Activated CD4-positive, CD25-positive, alpha-beta regulatory T cell treated with anti-CD3 and anti-CD28 coated beads, Interleukin-2, amount 50 U/mL, for 24 hours (primary cell): ENCODE measurements at regions not wholly inside any gene's neighbourhood (a gene's known extent, or its start where the extent isn't known, plus 50 kb on each side); places are given as distances from the start of the nearest gene placed in this dataset.
"Not testable (repeated sequence)": the region's sequence is repeated elsewhere in the genome, so short reads cannot be mapped to it uniquely, and the experiment has no call there.

Experiments used
- ATAC-seq, 2 donors: fragments of 150-1000 bp; cut with Tn5 transposase; one replicate each; pipeline ENCODE4 v1.10.0; 2021; ENCODE audit warnings: mild to moderate bottlenecking in 1 of 2, moderate library complexity in 1 of 2

DNA sequence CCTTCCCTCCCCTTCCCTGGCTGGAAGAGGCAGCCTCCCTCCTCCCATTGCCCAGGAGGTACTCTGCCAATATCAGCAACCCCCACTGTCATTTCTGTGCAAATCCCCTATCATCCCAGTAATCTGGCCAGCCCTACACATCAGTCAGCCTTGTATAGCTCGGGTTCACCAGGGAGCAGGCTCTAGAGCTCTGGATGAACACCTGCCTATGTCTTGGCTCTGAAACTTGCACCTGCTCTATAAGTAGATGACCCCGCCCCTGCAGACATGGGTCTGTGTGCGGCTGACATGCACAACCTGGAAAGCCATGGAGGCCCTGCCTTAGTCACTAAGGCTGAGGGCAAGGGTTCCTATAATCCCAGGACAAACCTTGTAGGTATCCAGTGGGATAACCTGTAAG is 1042.9 kb downstream of the UQCRFS1 start:
- ATAC-seq: no peak

GRCh38 chr19:28169168-28169887 is 1043.6 kb downstream of the UQCRFS1 start:
- ATAC-seq: no peak

- no peak for ATAC-seq
Observed at GRCh38 chr19:28168557-28168956, 1044.4 kb downstream of the UQCRFS1 start.

GRCh38 chr19:28166025-28166424 is 1046.9 kb downstream of the UQCRFS1 start:
- no peak for ATAC-seq

GRCh38 chr19:28164214-28164613 is 1048.7 kb downstream of the UQCRFS1 start:
- ATAC-seq: no peak

DNA sequence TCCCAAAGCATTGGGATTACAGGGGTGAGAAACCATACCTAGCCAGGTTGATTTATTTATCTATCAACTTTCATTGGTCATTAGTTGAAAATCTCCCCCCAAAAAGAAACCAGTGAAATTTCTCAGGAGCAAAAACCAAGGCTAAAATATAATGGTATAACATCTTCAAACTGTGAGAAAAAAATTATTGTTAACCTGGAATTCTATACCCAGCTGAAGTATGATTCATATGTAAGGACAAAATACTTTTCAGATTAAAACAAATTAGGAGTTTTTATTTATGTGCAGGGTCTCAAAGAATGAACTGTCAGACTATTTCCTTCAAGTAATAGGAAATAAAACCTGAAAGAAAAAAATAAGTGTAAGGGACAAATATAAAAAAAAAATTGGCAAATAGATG is 1053.9 kb downstream of the UQCRFS1 start:
- ATAC-seq: no peak

DNA sequence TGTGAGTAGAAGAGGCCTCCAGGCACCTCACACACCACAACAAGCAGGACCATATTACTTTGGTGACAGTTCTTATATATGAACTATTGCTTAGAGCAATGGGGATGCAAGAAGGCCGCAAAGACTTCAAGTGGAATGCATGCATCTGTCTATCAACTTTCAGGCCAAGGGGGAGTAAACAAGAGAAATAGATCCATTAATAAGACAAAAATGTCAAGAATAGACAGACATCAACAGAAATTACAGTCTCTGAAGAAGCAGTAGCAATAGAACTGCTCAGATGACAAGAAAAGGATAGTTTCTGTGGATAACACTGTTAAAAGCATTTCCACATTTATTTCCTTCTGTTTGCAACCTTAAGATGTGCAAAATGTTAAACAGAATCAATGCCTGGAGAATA is 1057.7 kb downstream of the UQCRFS1 start:
- no peak for ATAC-seq

- ATAC-seq: no peak
Observed at GRCh38 chr19:28154077-28154476, 1058.9 kb downstream of the UQCRFS1 start.

- ATAC-seq: no peak
Observed at GRCh38 chr19:28153123-28153522, 1059.8 kb downstream of the UQCRFS1 start.

DNA sequence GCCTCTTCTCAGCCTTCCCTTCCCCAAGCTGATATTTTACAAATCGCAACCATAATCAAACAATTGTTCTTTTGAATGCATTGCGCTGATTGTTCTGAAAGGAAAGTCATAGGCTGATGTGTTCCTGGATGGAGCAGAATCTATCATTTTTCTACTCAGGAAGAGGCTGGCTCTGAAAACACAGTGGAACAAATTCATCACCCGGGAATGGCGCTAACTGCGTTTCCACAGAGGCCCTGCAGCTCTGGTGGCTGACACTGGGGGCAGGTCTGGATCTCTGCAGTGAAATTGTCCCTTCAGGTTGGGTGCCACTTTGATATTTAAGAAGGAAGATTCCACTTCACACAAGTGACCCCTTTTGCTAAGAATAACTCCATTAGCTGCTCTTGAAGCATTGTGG is 1060.8 kb downstream of the UQCRFS1 start:
- ATAC-seq: no peak

DNA sequence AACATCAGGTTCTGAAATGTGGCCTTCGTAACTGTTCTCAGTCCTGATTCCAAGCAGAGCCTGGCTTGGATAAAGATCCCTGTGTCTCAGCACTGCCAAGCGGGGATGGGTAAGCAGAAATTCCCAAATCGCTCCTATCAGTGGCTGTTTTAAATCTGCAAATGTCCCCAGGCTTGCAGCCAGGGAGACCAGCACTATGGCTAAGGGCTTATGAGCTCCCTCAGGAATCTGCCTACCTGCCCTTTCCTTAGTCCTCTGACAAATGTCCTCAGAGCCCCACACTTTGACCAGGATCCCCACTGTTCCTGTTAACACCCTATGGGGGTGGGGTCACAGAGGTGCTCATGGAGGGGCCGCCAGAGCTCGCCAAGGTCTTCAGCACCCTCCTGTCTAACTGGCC is 1062.8 kb downstream of the UQCRFS1 start:
- no peak for ATAC-seq

DNA sequence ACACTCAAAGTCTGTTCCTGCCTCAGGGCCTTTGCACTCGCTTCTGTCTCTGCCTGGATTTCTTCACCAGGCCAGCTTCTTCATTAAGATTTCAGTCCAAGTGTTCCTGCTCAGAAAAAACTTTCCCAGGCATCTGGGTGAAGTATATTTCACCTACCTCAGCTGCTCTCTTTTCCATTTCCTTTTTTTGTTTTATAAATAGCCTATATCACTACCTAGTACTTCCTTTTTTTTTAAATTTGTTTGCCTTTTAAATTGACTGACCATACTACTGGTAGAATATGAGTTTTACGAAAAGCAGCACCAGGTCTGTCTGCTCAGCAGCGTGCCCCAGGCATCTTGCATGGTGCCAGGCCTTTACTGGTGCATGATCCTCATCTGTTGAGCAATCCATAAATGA is 1064.4 kb downstream of the UQCRFS1 start:
- ATAC-seq: no peak

DNA sequence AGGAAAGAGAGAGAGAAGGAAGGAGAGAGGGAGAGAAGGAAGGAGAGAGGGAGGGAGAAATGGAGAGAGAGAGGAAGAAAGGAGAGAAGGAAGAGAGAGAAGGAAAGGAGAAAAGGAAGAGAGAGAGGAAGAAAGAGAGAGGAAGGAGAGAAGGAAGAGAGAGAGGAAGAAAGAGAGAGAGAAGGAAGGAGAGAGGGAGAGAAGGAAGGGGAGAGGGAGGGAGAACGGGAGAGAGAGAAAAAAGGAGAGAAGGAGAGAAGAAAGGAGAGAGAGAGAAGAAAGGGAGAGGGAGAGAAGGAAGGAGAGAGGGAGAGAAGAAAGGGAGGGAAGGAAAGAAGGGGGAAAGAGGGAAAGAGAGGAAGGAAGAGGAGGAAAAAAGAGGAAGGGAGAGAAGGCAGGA is 1070.7 kb downstream of the UQCRFS1 start:
- no peak for ATAC-seq

DNA sequence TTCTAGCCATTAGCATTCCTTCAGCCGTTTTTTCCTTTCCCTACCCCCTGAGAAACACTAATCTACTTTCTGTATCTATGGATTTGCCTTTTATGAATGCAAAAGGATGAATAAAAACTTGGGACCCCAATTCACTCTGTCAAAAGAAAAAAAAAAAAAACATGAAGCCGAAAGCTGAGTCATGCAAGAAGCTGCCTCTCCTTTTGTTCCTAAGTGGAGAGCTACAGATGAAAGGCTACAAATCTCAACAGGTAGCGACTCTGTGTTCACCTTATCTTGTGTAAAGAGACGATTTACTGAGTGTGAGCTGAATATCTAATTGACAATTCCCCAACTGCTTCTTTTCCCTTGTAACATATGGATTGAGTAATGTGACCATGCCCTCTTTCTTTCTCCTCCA is 1072.8 kb downstream of the UQCRFS1 start:
- ATAC-seq: no peak

- no peak for ATAC-seq
Observed at GRCh38 chr19:28137772-28138171, 1075.2 kb downstream of the UQCRFS1 start.

- no peak for ATAC-seq
Observed at GRCh38 chr19:28136796-28137195, 1076.2 kb downstream of the UQCRFS1 start.

GRCh38 chr19:28135825-28136224 is 1077.1 kb downstream of the UQCRFS1 start:
- ATAC-seq: no peak

DNA sequence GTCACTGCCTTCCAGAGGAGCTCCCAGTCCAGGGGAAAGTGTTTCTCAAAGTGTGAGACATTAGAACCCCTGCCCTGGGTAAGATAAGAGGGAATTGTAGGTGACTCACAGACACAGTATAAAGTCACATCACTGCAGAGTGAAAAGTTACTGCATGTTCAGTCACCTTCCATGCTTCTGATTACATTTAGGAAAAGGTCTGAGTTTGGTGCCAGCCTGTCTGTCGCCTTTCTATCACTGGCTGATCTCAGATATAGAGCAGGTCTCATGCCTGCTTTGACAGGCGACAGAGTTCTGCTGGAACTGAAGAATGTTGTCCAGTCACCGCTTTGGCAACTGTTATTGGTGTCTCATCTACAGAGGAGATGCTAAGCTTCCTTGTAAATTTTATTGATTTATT is 1078.6 kb downstream of the UQCRFS1 start:
- ATAC-seq: no peak

DNA sequence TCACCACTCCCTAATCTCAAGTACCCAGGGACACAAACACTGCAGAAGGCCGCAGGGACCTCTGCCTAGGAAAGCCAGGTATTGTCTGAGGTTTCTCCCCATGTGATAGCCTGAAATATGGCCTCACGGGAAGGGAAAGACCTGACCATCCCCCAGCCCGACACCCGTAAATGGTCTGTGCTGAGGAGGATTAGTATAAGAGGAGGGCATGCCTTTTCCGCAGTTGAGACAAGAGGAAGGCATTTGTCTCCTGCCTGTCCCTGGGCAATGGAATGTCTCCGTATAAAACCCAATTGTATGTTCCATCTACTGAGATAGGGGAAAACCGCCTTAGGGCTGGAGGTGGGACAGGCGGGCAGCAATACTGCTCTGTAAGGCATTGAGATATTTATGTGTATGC is 1082.1 kb downstream of the UQCRFS1 start:
- not testable (repeated sequence) for ATAC-seq

GRCh38 chr19:28130066-28130511 is 1082.9 kb downstream of the UQCRFS1 start:
- no peak for ATAC-seq

- ATAC-seq: no peak
Observed at GRCh38 chr19:28128341-28128740, 1084.6 kb downstream of the UQCRFS1 start.

GRCh38 chr19:28126135-28126898 is 1086.6 kb downstream of the UQCRFS1 start:
- no peak for ATAC-seq

GRCh38 chr19:28122734-28123133 is 1090.2 kb downstream of the UQCRFS1 start:
- no peak for ATAC-seq

DNA sequence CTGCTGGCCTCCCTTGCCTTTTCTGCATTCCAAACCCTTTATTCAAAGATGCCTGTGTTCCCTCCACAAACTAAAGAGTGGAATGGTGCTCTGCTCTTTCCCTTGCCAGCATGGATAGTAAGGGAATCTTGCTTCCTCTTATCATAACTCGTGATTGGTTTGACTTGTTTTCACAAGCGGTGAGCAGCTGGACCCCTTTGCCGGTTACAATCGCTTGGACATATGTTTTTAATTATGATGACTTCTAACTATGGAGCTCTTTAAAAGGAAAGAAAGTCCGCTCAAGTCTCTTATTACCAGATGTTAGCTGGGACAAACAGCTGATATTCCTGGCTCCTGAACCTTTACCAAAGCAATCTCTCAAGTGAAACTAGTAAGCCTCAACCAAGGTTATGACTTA is 1094.7 kb downstream of the UQCRFS1 start:
- ATAC-seq: no peak
